Liver (tissue), 3 donors: ENCODE measurements at regions not wholly inside any gene's neighbourhood (a gene's known extent, or its start where the extent isn't known, plus 50 kb on each side); places are given as distances from the start of the nearest gene placed in this dataset.

Experiments used
- EGR1 ChIP-seq, 2 donors: IDR thresholded peaks; 2 replicates each; pipeline ENCODE4 v1.6.1; 2016 to 2018; ENCODE audit warnings: antibody characterized with exemption in 2 of 2, low read depth in 2 of 2
- TF ChIP-seq, protein P1 (sequence below): fragments of 150-350 bp; IDR thresholded peaks from 2 replicates; pipeline ENCODE4 v1.5.1; 2017; ENCODE audit warnings: improper control_type of control experiment, low read depth, low read length; ENCODE audit not compliant: missing input control
- donor health status: healthy.
- donor health status: healthy.

DNA sequence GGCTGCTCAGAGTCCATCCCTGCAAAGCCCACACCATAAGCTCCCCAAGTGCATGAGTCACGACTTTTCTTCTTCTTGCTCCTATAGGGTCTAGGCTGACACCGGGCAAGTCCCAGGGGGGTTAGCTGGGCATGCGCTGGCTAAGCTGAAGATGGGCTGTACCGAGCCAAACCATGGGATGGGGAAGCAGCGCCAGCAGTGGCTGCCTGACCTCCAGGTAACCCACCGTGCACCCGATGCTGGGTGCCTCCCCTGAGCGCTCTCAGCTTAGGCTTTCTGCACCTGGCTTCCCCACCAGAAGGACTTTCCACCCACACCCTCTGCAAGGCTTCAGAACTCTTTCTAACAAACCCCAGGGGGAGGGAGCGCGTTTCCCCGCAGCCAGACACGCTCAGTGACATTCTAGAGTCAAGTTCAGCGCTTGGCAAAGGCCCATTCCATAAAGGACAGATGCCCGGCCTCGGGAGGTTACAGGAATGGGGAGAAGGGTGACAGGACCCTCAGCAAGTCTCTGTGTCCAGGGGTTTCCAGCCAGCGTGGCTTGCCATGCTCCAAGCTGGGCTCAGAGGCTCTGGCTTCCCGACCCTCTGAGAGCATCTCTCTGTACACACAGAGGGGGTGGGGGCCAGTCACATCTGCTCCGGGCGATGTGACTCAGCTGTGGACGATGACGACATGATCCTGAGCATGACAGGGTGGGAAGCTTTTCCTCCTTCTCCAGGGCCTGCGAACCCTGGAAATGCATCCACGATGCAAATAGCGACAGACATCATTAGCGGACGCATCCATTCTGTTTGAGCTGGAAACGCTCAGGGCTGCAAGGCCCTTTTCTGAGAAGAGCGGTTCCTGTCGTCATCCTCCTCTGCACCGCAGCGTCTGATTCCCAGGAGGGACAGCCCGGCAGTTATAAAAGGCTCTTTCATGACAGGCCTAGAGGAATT is 107.8 kb downstream of the SIK1 start:
- TF ChIP-seq, protein P1, sequence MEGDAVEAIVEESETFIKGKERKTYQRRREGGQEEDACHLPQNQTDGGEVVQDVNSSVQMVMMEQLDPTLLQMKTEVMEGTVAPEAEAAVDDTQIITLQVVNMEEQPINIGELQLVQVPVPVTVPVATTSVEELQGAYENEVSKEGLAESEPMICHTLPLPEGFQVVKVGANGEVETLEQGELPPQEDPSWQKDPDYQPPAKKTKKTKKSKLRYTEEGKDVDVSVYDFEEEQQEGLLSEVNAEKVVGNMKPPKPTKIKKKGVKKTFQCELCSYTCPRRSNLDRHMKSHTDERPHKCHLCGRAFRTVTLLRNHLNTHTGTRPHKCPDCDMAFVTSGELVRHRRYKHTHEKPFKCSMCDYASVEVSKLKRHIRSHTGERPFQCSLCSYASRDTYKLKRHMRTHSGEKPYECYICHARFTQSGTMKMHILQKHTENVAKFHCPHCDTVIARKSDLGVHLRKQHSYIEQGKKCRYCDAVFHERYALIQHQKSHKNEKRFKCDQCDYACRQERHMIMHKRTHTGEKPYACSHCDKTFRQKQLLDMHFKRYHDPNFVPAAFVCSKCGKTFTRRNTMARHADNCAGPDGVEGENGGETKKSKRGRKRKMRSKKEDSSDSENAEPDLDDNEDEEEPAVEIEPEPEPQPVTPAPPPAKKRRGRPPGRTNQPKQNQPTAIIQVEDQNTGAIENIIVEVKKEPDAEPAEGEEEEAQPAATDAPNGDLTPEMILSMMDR = no peak
- no peak for TF ChIP-seq EGR1 (IDR thresholded peaks at IDR 0.05; ENCODE audit: low read depth in 2 of 2)
